Inferior parietal cortex (tissue), 1 donor: ENCODE measurements at regions not wholly inside any gene's neighbourhood (a gene's known extent, or its start where the extent isn't known, plus 50 kb on each side); places are given as distances from the start of the nearest gene placed in this dataset.

Experiments used
- DNase-seq: peaks from one replicate; pipeline ENCODE4 v3.0.0-alpha.2; 2016; ENCODE audit errors: extremely low spot score

DNA sequence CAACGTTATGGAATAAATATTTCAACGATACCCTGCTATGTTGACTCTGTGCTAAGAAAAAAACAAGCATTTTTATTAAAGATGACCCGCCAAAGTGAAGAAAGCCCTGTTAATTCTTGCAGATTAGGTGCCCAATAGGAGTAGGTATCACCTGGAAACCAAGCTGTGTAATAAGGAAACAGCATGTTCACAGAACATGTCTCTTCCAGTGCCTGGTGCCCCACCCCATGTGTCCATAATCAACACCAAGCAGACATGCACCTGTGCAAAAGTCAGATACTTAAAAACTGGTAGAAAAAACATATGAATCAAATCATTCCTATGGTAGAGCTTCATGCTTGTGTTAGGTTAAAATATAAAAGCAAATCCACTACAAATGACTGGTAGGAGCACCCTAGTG, 327.1 kb downstream of the SHANK2 start:
- no peak for DNase-seq

DNA sequence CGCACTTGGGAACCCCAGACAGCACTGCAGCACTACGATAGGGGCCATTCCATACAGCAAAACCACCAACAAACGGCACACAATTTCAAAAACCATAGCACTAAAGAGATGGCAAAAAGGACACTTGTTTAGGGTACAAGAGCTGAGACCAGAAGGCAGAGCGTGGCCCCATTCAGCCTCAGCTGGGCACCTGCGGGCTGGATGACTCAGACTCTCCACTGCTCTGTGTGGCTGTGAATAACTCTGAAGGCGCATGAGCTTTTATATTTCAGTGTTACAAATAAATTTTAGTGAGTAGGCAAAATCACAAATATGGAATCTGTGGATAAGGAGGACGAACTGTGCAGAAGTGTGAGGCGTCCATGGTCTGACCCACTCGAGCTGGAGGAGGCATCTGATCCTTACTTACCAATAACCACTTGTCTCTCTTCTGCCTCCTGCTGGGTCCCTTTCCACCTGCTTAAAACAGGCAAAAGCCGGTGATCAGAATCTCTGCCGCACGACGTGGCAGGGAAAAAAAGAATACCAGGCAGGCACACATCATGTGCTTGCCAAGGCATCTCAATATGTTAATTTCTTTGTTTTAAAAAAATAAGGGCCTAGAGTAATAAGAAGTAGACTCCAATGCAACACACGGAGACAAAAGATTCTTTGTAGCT, 325.7 kb downstream of the SHANK2 start:
- peak; percentile 32 for DNase-seq

DNA sequence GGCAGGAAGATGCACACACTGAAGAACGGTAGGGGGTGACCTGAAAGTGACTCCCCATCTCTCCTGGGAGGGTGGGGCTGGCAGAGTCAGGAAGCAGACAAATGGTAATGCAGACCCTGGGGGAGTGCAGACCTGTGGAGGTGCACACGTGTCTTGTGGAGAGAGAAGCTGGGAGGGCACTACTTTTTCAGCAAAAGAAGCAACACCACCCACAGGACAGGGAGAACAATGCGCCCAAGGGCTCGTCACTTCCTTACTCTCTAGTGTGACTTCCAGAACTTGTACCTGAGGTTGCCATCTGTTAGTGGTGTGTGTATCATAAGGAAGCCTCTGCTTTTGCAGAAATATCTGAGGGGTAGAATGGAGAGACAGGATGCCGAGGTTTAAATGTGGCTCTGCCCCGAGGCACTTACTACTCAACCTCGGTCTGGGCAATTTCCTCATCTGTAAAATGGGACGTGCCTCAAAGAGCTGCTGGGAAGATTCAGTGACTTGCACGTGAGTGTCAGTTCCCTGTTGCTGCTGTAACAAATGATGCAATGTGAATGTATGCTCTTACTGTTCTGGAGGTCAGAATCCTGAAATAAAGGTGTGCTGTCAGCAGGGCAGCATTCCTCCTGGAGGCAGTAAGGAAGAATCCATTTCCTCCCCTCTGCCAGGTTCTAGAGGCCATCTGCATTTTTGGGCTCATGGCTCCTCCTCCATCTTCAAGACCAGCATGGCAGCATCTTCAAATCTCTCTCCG, 323.4 kb downstream of the SHANK2 start:
- DNase-seq = no peak

DNA sequence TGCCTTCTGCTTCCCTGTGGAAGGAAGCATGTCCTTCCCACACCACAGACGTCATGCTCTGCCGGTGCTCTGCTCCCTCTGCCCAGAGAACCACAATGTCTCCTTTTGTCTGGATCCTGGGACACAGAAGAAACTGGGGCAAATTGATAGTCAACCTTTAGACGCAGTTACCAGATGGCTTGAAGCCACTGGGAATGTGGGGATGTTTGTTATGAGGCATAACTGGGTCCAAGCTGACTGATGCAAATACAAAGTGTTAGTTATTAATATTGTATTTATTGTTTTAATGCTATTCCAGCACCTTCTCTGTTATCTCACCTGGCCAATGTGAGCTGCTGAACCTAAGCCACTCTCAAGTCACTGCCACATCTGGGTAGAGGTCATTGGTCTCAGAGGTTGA, 322.2 kb downstream of the SHANK2 start:
- no peak for DNase-seq

DNA sequence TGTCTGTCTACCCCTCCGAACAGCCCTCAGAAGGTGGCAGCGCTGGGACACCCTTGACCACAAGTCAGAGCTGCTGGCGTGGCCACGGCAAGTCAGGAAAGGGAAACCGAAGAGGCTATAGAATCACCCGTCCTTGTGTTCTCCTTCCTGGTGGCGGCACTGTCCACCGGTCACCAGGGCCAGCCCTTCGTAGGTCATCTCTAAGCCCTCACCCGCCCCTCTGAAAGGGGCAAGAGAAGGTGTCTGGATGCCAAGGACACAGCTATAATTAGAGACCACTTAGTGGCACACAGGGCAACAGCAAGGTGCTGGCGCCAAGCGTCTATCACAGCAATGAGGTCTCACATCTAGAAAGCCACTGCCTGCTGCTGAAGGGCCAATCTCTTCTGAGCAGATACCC, 320.9 kb downstream of the SHANK2 start:
- no peak for DNase-seq

DNA sequence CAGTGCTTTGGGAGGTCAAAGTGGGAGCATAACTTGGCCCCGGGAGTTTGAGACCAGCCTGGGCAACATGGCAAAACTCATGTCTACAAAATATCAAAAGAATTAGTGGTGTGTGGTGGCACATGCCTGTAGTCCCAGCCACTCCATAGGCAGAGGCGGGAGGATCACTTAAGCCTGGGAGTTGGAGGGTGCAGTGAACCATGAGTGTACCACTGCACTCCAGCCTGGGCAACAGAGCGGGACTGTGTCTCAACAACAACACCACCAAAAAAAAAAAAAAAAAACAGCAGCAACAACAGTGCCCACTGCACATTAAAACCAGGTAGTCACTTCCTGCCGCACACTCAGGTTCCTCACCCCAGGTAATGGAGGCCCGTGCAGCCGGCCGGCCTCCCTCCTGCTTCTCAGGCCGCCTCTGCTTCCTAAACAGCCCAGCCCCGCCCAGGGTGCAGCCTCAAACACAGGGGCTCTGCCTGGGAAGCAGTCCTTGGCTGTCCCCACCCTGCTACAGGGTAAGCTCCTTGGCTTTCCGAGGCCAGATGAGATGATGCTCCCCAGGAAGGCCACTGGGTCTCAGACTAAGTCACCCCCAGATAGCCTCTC, 318.3 kb downstream of the SHANK2 start:
- DNase-seq = no peak

DNA sequence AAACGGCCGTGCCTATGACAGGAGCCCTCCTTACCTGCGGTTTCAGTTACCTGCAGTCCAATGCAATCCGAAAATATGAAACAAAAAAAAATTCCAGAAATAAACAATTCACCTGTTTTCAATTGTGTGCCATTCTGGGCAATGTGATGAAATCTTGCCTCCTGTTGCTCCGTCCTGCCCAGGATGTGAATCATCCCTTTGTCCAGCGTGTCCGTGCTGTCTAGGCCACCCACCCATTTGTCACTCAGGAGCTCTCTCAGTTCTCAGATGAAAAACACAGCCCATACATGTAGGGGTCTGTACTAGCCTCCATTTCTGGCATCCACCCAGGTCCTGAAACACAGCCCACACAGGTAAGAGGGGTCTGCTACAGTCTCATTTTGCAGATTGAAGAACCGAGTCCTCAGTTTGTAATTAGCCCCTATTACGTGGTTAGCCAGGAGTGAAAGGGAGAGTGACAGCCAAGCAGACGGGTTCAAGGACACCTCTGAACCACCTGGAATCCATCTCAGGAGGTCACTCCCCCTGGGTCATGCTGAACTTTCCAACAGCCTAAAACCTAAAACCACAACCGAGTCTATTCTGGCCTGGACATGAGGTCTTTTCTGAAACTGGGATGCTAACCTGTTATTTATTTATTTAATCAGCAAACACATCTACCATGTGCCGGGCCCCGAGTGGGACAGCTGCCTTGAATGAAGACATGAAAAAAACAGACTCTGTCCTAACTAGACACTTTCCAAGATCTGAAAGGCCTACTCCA, 317.2 kb downstream of the SHANK2 start:
- no peak for DNase-seq

DNA sequence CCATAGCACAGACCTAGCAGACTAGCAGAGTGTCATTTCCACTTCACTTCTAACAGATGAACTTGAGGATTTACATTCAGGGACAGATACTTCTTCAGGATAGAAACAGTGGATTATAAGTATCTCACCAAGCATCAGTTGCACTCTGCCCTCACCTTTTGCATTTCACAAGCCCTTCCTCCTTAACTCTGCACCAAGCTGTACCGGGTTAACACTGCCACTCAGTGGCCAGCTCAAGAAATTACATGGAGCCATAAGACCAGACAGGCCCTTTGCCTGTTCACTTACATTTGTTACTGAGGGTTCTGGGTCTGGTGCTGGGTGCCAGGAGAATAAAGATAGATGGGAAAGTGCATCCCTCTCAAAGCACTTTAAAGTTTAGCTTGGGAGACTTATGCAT, 309.8 kb downstream of the SHANK2 start:
- no peak for DNase-seq

DNA sequence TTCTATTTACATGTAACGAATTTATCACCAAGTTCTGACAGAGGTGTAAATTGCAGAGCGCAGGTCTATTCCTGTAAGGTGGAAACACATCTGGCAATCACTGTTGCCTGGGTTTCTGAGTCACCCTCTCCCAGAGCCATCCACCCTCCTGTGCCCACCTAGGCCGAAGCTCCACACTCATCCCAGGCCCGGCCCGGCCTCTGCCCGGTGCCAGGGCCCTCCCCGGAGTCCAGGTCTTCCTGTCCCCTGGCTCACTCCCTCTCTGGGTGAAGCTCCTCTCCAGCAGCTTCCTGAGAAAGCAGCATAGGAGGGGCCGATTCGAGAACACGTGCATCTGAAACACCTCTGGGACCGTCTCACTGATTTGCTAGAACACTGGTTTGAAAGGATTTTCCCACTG, 308.2 kb downstream of the SHANK2 start:
- DNase-seq = no peak

DNA sequence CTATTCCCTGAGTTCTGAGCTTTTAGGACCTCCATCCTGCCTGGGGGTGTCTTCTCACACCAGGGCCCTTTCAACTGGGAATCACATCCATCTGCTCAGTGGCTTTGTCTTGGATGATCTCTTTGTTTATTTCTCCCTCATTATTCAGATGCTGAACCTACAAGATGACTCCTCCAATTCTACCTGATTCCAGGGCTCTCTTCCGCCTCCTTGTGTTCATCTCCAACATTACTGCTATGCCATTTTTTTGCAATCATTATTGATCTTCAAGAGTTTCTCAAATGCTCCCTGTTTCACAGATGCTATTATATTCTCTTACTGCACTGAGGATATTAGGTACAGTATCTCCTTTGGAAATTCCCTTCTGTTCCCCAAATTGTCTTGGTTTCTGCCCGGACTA, 307.7 kb downstream of the SHANK2 start:
- no peak for DNase-seq

DNA sequence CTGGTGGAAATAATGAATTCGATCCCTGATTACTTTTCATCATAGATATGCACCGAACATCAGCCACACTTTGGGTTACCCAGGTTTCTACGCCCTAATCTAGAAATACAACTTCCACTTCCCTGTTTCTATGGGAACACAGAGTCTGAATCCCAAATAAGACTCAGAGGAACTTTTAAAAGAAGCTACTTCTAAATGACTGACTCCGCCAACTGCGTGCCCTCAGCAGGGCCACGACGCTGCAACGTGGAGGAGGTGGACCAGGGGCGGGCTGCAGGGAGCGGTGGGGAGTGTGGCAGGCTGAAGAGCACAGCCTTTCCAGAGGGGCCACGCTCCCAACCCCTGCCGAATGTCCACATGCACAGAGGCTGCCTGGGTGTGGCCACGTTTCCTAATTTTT, 304.0 kb downstream of the SHANK2 start:
- DNase-seq = no peak

DNA sequence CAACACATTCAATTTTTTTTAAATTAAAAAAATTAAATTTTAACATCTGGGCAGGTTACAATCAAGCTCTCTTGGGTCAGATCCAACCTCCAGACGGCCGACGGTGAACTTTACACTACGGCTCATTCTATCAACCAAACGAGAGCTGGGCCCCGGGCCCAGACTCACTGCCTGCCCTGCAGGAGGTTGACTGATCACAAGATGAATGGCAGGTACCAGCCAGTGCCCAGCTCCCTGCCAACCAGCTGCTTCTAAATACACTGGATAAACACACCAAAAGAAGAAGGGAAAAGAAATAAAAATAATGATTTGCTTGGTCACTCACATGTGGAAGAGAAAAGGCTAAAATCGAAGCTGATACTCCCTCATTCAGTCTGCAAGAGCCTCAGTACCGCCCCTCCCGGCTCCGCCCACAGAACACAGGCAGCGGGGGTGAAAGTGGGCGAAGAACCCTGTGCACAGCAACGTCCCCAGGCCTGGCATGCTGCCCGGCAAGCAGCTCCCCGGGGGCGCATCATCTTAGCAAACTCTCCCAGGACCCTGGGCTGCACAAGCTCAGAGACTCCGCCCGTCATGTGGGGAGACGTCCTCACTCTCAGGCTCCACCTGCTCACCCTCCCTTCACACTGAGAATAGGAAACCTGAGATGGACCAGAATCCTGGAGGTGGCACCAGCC, 303.4 kb downstream of the SHANK2 start:
- no peak for DNase-seq

DNA sequence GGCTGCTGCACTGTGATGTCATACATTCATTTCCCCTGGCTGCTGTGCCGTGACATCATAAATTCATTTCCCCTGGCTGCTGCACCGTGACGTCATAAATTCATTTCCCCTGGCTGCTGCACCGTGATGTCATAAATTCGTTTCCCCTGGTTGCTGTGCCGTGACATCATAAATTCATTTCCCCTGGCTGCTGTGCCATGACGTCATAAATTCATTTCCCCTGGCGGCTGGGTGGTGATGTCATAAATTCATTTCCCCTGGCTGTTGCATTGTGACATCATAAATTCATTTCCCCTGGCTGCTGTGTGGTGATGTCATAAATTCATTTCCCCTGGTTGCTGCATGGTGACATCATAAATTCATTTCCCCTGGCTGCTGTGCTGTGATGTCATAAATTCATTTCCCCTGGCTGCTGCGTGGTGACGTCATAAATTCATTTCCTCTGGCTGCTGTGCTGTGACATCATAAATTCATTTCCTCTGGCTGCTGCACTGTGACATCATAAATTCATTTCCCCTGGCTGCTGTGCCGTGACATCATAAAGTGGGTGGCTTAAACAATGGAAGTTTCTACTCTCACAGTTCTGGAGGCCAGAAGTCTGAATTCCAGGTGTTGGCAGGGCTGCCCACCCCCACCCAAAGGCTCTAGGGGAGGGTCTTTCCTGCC, 301.1 kb downstream of the SHANK2 start:
- no peak for DNase-seq

DNA sequence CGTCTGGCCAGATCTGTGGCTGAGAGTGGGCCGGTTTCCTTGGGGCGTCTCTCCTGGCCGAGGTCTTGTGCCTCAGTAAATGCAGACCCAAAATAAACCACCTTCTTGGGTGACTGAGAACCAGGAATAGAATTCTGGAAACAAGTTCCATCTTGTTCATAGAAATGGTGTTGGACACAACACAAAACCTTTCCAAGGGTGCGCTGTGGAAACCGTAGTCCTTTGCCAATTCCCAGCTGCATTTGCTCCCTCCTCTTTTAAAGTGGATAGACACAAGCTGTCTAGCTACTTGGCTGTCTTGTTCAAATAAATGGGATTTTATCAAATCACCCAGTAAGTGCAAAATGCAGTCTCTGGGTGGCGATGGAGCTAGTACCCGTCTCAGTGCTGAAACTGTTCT, 300.2 kb downstream of the SHANK2 start:
- DNase-seq = no peak

DNA sequence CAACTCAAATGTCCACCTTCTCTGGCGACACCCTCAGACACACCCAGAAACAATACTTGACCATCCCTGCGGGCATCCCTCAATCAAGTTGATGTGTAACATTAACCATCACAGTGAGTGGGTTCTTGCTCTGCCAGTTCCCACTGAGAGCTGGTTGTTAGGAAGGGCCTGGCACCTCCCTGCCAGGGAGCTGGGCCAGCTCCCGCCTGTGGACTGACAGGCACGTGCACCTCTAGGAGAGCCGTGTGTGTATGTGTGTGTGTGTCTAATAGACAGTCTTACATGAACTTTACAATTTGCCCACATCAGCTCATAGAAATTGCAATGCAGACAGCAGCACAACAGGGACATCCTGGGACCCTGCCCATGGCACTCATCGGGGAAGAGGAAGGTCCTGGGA, 298.7 kb downstream of the SHANK2 start:
- no peak for DNase-seq

DNA sequence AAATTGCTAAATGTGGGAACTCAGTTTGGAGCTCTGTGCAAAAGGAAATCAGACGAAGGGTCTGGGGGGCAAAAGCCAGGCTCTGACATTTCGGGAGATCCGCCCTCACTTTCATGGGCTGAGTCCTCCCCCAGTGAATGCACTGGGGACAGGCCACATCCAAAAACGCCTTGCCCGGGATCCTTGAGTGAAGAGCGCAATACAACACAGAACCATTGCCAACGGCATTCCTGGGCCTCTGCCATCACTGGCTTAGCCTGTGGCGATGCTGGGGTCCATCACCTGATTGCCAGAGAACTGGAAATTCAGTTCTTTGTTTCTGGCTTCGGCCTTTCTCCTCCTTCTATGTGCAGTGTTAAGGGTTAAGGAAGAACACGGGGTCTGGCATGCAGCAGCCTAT, 297.9 kb downstream of the SHANK2 start:
- no peak for DNase-seq
